CD14-positive monocyte (primary cell): ENCODE measurements at regions not wholly inside any gene's neighbourhood (a gene's known extent, or its start where the extent isn't known, plus 50 kb on each side); places are given as distances from the start of the nearest gene placed in this dataset.

Experiments used
- DNase-seq, 3 donors: peaks; one replicate each; pipeline ENCODE4 v3.0.0-alpha.2; 2011 to 2022
- H2AFZ ChIP-seq: 2 replicates; pipeline ENCODE4 v1.6.0; 2012; ENCODE audit warnings: mild to moderate bottlenecking, low read depth, low read length, inconsistent platforms; ENCODE audit not compliant: insufficient read depth, poor library complexity, severe bottlenecking
- H3K27ac ChIP-seq, 2 donors: 1 replicate in 1 of 2; 2 replicates in 1 of 2; pipeline ENCODE4 v1.5.1; 2012 to 2013; ENCODE audit warnings: low read length in 2 of 2, control low read depth in 1 of 2, inconsistent platforms in 1 of 2, low read depth in 1 of 2, mild to moderate bottlenecking in 1 of 2
- H3K27me3 ChIP-seq, 2 donors: one replicate each; pipeline versions ENCODE4 v1.6.0 to v1.6.1; 2011 to 2013; ENCODE audit warnings: low read length in 2 of 2; ENCODE audit not compliant: control insufficient read depth in 2 of 2, insufficient read depth in 2 of 2
- H3K36me3 ChIP-seq, 2 donors: replicated peaks in 1 of 2; 1 replicate in 1 of 2; 2 replicates in 1 of 2; pipeline versions ENCODE4 v1.5.1 to v1.6.1; 2012 to 2013; ENCODE audit warnings: low read length in 2 of 2, control low read depth in 1 of 2, inconsistent platforms in 1 of 2, mild to moderate bottlenecking in 1 of 2; ENCODE audit not compliant: insufficient read depth in 2 of 2, control insufficient read depth in 1 of 2
- H3K4me1 ChIP-seq, 2 donors: 1 replicate in 1 of 2; 2 replicates in 1 of 2; pipeline versions ENCODE4 v1.5.1 to v1.6.1; 2012 to 2013; ENCODE audit warnings: low read length in 2 of 2, control low read depth in 1 of 2, inconsistent platforms in 1 of 2, mild to moderate bottlenecking in 1 of 2, moderate library complexity in 1 of 2; ENCODE audit not compliant: insufficient read depth in 2 of 2, control insufficient read depth in 1 of 2
- H3K4me2 ChIP-seq: replicated peaks from 2 replicates; pipeline ENCODE3; 2012; ENCODE audit warnings: low read length, moderate library complexity, mild to moderate bottlenecking; ENCODE audit not compliant: poor library complexity, severe bottlenecking; ENCODE audit errors: extremely low read depth
- H3K4me3 ChIP-seq, 3 experiments: fragments of 200-600 bp in 1 of 3; sonication (generic) in 1 of 3; replicated peaks in 1 of 3; 1 replicate in 2 of 3; 2 replicates in 1 of 3; pipeline ENCODE4 v1.5.1; 2011 to 2013; ENCODE audit warnings: low read length in 3 of 3, mild to moderate bottlenecking in 3 of 3, control low read depth in 2 of 3, low read depth in 2 of 3, inconsistent platforms in 1 of 3, moderate library complexity in 1 of 3
- H3K79me2 ChIP-seq: 2 replicates; pipeline ENCODE4 v1.6.0; 2012; ENCODE audit warnings: mild to moderate bottlenecking, control low read depth, inconsistent platforms, low read length, moderate library complexity; ENCODE audit not compliant: insufficient read depth
- H3K9ac ChIP-seq: 2 replicates; pipeline ENCODE4 v1.6.0; 2017; ENCODE audit warnings: low read length, mild to moderate bottlenecking; ENCODE audit not compliant: insufficient read depth, poor library complexity, severe bottlenecking
- H3K9me3 ChIP-seq, 2 donors: replicated peaks in 1 of 2; 1 replicate in 1 of 2; 2 replicates in 1 of 2; pipeline versions ENCODE4 v1.5.1 to v1.6.1; 2012 to 2013; ENCODE audit warnings: low read length in 2 of 2, control low read depth in 1 of 2; ENCODE audit not compliant: control insufficient read depth in 1 of 2, insufficient read depth in 1 of 2
- H4K20me1 ChIP-seq: 2 replicates; pipeline ENCODE4 v1.6.0; 2012; ENCODE audit warnings: mild to moderate bottlenecking, low read length, control low read depth, moderate library complexity; ENCODE audit not compliant: insufficient read depth
- H3K27ac Mint-ChIP-seq, 7 donors: one replicate each; pipeline ENCODE4 v1.8.0; 2020; ENCODE audit warnings: mild to moderate bottlenecking in 7 of 7, mixed read lengths in 7 of 7, moderate library complexity in 6 of 7, inconsistent platforms in 2 of 7
- H3K27me3 Mint-ChIP-seq, 3 donors: one replicate each; pipeline ENCODE4 v1.8.0; 2021 to 2022; ENCODE audit warnings: low read depth in 3 of 3, mild to moderate bottlenecking in 3 of 3, mixed read lengths in 3 of 3, moderate library complexity in 3 of 3, inconsistent platforms in 1 of 3
- H3K36me3 Mint-ChIP-seq, 2 donors: one replicate each; pipeline ENCODE4 v1.8.0; 2020; ENCODE audit warnings: mixed read lengths in 2 of 2, inconsistent platforms in 1 of 2, mild to moderate bottlenecking in 1 of 2
- H3K4me1 Mint-ChIP-seq: one replicate; pipeline ENCODE4 v1.8.0; 2020; ENCODE audit warnings: mild to moderate bottlenecking, mixed read lengths
- H3K4me3 Mint-ChIP-seq, 2 donors: one replicate each; pipeline ENCODE4 v1.8.0; 2020; ENCODE audit warnings: mild to moderate bottlenecking in 2 of 2, mixed read lengths in 2 of 2, moderate library complexity in 1 of 2
- H3K9me3 Mint-ChIP-seq, 7 donors: one replicate each; pipeline ENCODE4 v1.8.0; 2020 to 2022; ENCODE audit warnings: mixed read lengths in 7 of 7, mild to moderate bottlenecking in 6 of 7, moderate library complexity in 6 of 7, inconsistent platforms in 2 of 7
- WGBS: methylation state at CpG from one replicate; pipeline ENCODE4 v1.1.5; 2013; ENCODE audit warnings: missing lambda C conversion rate; ENCODE audit not compliant: insufficient coverage; 5-methylcytosine and 5-hydroxymethylcytosine counted together
- intact Hi-C, 2 donors: fragments of 100-400 bp; cut with micrococcal nuclease; formaldehyde crosslinking; loops; one replicate each; pipeline versions ENCODE4 v1.15.0 to v1.15.1; 2023
- TF ChIP-seq, protein P1 (sequence below): fragments of 200-600 bp; IDR thresholded peaks from one replicate; pipeline ENCODE4 v1.8.0; 2022; ENCODE audit warnings: antibody characterized with exemption, mild to moderate bottlenecking

DNA sequence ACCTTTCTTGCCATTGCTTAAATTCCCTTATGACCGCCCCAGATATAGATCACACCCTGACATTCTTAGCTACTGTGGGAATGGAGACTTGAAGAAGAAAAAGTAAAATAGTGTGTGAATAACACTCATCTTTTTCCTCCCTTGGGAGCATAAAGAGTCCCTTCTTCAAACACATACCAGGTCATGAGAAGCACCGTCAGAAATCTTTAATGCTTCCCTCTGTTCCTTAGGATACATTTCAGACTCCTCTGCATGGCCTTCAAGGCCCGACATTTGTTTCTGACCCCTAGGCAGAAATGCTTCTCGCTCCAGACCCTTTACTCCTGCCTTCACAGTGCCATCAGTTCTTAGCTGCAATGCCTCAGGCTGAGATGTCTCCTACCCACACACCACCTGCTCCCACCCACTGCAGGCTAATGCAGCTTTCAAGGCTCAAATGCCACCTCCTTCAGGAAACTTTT, 143.8 kb upstream of the IL12A start:
- WGBS: 64% methylated on average over 3 of the region's 4 CpGs
- Mint-ChIP-seq H3K4me1 (peaks cover 49% of the 10 kb centered on the region), H3K36me3 (peaks cover 0 to 1% of the 10 kb centered on the region in 2 donors), H3K27ac (no peak overlapping the region), H3K27me3 (no peaks in the 10 kb centered on the region), H3K4me3 (peak overlapping the region in 1 of 2 donors; percentile 5), H3K9me3 (peaks cover 5 to 17% (median 9%) of the 10 kb centered on the region in 7 donors)
- TF ChIP-seq, protein P1, sequence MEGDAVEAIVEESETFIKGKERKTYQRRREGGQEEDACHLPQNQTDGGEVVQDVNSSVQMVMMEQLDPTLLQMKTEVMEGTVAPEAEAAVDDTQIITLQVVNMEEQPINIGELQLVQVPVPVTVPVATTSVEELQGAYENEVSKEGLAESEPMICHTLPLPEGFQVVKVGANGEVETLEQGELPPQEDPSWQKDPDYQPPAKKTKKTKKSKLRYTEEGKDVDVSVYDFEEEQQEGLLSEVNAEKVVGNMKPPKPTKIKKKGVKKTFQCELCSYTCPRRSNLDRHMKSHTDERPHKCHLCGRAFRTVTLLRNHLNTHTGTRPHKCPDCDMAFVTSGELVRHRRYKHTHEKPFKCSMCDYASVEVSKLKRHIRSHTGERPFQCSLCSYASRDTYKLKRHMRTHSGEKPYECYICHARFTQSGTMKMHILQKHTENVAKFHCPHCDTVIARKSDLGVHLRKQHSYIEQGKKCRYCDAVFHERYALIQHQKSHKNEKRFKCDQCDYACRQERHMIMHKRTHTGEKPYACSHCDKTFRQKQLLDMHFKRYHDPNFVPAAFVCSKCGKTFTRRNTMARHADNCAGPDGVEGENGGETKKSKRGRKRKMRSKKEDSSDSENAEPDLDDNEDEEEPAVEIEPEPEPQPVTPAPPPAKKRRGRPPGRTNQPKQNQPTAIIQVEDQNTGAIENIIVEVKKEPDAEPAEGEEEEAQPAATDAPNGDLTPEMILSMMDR: no peak
- intact Hi-C loops: no loop called here
- Histone ChIP-seq H3K36me3 (no peaks in the 10 kb centered on the region), H3K9me3 (peaks cover 6 to 10% of the 10 kb centered on the region in 2 donors), H3K9ac (no peak overlapping the region), H3K4me2 (no peak overlapping the region), H4K20me1 (no peaks in the 10 kb centered on the region), H3K27me3 (no peaks in the 10 kb centered on the region), H2AFZ (peak overlapping the region; percentile 75), H3K79me2 (peaks cover 20% of the 10 kb centered on the region), H3K4me3 (no peak overlapping the region), H3K27ac (no peak overlapping the region), H3K4me1 (peaks cover 22 to 26% of the 10 kb centered on the region in 2 donors)
- DNase-seq: no peak

DNA sequence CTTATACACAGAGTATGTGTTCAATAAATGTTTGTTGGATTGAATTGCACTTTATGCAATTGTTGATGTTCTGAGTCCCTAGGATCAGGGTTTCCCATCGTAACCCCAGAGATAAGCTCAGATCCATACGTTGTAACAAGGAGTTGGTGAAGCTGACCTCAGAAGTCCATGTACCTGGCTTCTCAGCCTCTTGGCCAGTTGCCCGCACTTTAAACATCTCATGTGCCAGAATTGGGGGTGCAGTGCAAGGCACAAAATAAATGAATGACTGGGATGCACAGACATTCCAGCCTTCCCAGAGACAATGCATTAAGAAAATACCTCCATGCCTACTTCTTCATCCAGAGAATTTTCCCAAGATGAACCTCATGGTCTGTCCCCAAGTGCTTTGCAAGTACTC, 142.9 kb upstream of the IL12A start:
- no peak overlapping the region for H3K9ac ChIP-seq
- intact Hi-C loops: no loop called here
- no peaks in the 10 kb centered on the region for H3K36me3 ChIP-seq
- no peak overlapping the region for H3K27ac Mint-ChIP-seq
- H3K36me3 Mint-ChIP-seq: peaks cover 0 to 5% of the 10 kb centered on the region in 2 donors
- H3K79me2 ChIP-seq: peaks cover 20% of the 10 kb centered on the region
- H4K20me1 ChIP-seq: no peaks in the 10 kb centered on the region
- H3K9me3 ChIP-seq: peaks cover 14 to 19% of the 10 kb centered on the region in 2 donors
- DNase-seq: no peak
- no peak overlapping the region for H3K4me3 ChIP-seq
- no peak overlapping the region for H2AFZ ChIP-seq
- no peak overlapping the region for H3K27ac ChIP-seq
- peaks cover 15 to 17% of the 10 kb centered on the region in 2 donors for H3K4me1 ChIP-seq
- 100% methylated on average over 3 of the region's 3 CpGs for WGBS
- H3K4me1 Mint-ChIP-seq: peaks cover 43% of the 10 kb centered on the region
- H3K9me3 Mint-ChIP-seq: peaks cover 12 to 26% (median 18%) of the 10 kb centered on the region in 7 donors
- no peaks in the 10 kb centered on the region for H3K27me3 ChIP-seq
- H3K4me3 Mint-ChIP-seq: no peak overlapping the region
- TF ChIP-seq, protein P1: no peak
- no peaks in the 10 kb centered on the region for H3K27me3 Mint-ChIP-seq
- H3K4me2 ChIP-seq: no peak overlapping the region
